ENCODE measurements at regions not wholly inside any gene's neighbourhood (a gene's known extent, or its start where the extent isn't known, plus 50 kb on each side); places are given as distances from the start of the nearest gene placed in this dataset.

DNA sequence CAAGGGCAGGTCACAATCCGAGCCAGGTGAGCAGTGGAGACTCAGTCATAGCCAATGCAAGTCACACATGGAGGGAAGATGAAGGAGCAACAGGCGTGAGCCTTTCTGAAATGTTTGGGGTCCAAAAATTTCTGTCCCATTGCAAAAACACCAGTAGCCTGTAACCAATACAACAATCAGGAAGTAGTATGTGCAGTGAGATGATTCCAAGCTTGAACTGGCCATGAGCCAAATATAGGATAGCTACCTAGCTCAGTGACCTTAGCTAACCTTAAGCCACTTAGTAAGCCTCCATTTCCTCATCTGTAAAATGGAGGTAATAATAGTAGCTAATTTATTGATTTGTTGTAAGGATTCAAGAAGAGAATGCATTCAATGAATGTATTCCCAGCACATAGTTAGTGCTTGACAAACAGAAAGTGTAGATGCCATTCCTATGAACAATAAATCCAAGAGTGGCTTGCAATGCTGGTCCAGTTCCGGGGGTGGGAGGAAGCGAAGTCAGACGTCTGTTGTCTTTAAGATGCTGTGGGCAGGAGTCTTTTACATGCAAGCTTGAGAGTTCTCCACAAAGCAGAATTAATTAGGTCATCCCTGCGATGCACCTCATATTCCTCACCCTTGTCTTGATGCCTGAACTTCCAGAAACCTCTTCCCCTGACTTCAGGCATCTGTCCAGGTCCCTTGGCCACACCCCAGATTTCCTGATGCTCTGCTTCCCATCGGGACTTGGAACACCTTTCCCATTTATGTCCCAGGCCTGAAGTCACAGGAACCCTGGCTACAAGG lies 195.7 kb upstream of the UBL3 start:
- Histone ChIP-seq H3K4me2 (ENCODE audit: low read length) (no peak overlapping the region), H3K9me3 (ENCODE audit: control insufficient read depth, low read length) (no peaks in the 10 kb centered on the region), H3K4me3 (ENCODE audit: low read depth, low read length) (no peak overlapping the region), H3K79me2 (no peaks in the 10 kb centered on the region), H3K27ac (no peak overlapping the region), H3K4me1 (no peaks in the 10 kb centered on the region), H2AFZ (no peak overlapping the region), H3K9ac (no peak overlapping the region), H3K27me3 (ENCODE audit: control insufficient read depth, insufficient read depth, low read length) (no peaks in the 10 kb centered on the region), H3K36me3 (ENCODE audit: control insufficient read depth, insufficient read depth, low read length) (no peaks in the 10 kb centered on the region)
- TF ChIP-seq, protein P1, sequence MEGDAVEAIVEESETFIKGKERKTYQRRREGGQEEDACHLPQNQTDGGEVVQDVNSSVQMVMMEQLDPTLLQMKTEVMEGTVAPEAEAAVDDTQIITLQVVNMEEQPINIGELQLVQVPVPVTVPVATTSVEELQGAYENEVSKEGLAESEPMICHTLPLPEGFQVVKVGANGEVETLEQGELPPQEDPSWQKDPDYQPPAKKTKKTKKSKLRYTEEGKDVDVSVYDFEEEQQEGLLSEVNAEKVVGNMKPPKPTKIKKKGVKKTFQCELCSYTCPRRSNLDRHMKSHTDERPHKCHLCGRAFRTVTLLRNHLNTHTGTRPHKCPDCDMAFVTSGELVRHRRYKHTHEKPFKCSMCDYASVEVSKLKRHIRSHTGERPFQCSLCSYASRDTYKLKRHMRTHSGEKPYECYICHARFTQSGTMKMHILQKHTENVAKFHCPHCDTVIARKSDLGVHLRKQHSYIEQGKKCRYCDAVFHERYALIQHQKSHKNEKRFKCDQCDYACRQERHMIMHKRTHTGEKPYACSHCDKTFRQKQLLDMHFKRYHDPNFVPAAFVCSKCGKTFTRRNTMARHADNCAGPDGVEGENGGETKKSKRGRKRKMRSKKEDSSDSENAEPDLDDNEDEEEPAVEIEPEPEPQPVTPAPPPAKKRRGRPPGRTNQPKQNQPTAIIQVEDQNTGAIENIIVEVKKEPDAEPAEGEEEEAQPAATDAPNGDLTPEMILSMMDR (IDR thresholded peaks at IDR 0.05), result no peak

DNA sequence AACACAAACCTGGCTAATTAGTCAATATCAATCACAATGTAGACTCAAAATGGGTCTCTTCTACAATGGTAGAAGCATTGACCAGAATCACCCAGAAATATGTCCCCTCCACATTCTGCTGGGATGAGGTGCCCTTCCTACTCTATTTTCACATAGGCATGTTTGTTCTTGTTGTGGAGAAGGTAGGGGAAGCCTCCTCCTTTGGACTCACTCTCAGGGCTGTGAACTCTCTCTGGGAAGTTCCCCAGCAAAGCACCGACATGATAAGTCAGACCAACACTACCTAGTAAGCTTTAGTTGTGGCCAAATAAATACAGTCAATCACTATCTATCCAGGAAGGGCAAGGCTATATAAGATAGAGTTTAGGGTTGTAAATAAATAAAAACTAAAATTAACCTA lies 194.5 kb upstream of the UBL3 start:
- Histone ChIP-seq H3K9me3 (ENCODE audit: control insufficient read depth, low read length) (no peaks in the 10 kb centered on the region), H3K4me3 (ENCODE audit: low read depth, low read length) (no peak overlapping the region), H3K4me1 (no peaks in the 10 kb centered on the region), H3K27ac (no peak overlapping the region), H3K4me2 (ENCODE audit: low read length) (no peak overlapping the region), H3K36me3 (ENCODE audit: control insufficient read depth, insufficient read depth, low read length) (no peaks in the 10 kb centered on the region), H3K27me3 (ENCODE audit: control insufficient read depth, insufficient read depth, low read length) (no peaks in the 10 kb centered on the region), H3K9ac (no peak overlapping the region), H2AFZ (no peak overlapping the region), H3K79me2 (no peaks in the 10 kb centered on the region)
- TF ChIP-seq, protein P1 (IDR thresholded peaks at IDR 0.05), result no peak

DNA sequence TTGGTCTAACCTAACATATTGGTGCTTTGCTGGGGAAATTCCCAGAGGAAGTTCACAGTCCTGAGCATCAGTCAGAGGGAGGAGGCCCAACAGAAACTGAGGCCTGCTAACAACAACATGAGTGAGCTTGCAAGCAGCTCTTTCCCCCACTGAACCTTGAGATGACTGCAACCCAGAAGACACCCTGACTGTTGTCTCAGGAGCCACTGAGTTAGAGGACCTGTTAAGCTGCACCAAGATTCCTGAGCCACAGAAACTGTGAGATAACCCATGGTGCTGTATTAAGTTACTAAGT lies 193.2 kb upstream of the UBL3 start:
- no peak overlapping the region for H2AFZ ChIP-seq
- no peaks in the 10 kb centered on the region for H3K4me1 ChIP-seq
- H3K27me3 ChIP-seq (ENCODE audit: control insufficient read depth, insufficient read depth, low read length), result no peaks in the 10 kb centered on the region
- TF ChIP-seq, protein P1 (IDR thresholded peaks at IDR 0.05), result no peak
- H3K79me2 ChIP-seq, result no peaks in the 10 kb centered on the region
- no peak overlapping the region for H3K4me3 ChIP-seq (ENCODE audit: low read depth, low read length)
- H3K9me3 ChIP-seq (ENCODE audit: control insufficient read depth, low read length), result no peaks in the 10 kb centered on the region
- no peak overlapping the region for H3K4me2 ChIP-seq (ENCODE audit: low read length)
- no peak overlapping the region for H3K27ac ChIP-seq
- H3K36me3 ChIP-seq (ENCODE audit: control insufficient read depth, insufficient read depth, low read length), result no peaks in the 10 kb centered on the region
- H3K9ac ChIP-seq, result no peak overlapping the region

GRCh38 chr13:30042891-30043630 lies 192.6 kb upstream of the UBL3 start:
- H3K79me2 ChIP-seq, result no peaks in the 10 kb centered on the region
- H3K36me3 ChIP-seq (ENCODE audit: control insufficient read depth, insufficient read depth, low read length), result no peaks in the 10 kb centered on the region
- no peak overlapping the region for H3K9ac ChIP-seq
- H2AFZ ChIP-seq, result no peak overlapping the region
- no peaks in the 10 kb centered on the region for H3K27me3 ChIP-seq (ENCODE audit: control insufficient read depth, insufficient read depth, low read length)
- no peak overlapping the region for H3K4me2 ChIP-seq (ENCODE audit: low read length)
- no peaks in the 10 kb centered on the region for H3K9me3 ChIP-seq (ENCODE audit: control insufficient read depth, low read length)
- TF ChIP-seq, protein P1 (IDR thresholded peaks at IDR 0.05), result no peak
- H3K4me1 ChIP-seq, result no peaks in the 10 kb centered on the region
- H3K27ac ChIP-seq, result no peak overlapping the region
- no peak overlapping the region for H3K4me3 ChIP-seq (ENCODE audit: low read depth, low read length)

Data from parathyroid adenoma (tissue), 2 donors.